NCI-H146 (cell line): ENCODE measurements at regions not wholly inside any gene's neighbourhood (a gene's known extent, or its start where the extent isn't known, plus 50 kb on each side); places are given as distances from the start of the nearest gene placed in this dataset.
"Not testable (repeated sequence)": the region's sequence is repeated elsewhere in the genome, so short reads cannot be mapped to it uniquely, and the experiment has no call there.

ENCODE experiments used
- DNase-seq: peaks from one replicate; lab custom pipeline; 2025; lab: John Stamatoyannopoulos, UW

GRCh38 chr7:46134795-46135194 is 213.7 kb upstream of the IGFBP3 start:
- no peak for DNase-seq

- DNase-seq: no peak
Measured at GRCh38 chr7:46134385-46134784, 213.3 kb upstream of the IGFBP3 start.

- no peak for DNase-seq
Measured at GRCh38 chr7:46133751-46134150, 212.7 kb upstream of the IGFBP3 start.

- DNase-seq: no peak
Measured at GRCh38 chr7:46133072-46133471, 212.0 kb upstream of the IGFBP3 start.

- DNase-seq: no peak
Measured at GRCh38 chr7:46131916-46132795, 211.1 kb upstream of the IGFBP3 start.

GRCh38 chr7:46129831-46130230 is 208.8 kb upstream of the IGFBP3 start:
- DNase-seq: no peak

- DNase-seq: no peak
Measured at GRCh38 chr7:46127814-46128213, 206.7 kb upstream of the IGFBP3 start.

GRCh38 chr7:46126675-46127300 is 205.7 kb upstream of the IGFBP3 start:
- DNase-seq: no peak

- DNase-seq: no peak
Measured at GRCh38 chr7:46123756-46124343, 202.8 kb upstream of the IGFBP3 start.

- DNase-seq: no peak
Measured at GRCh38 chr7:46115410-46115809, 194.3 kb upstream of the IGFBP3 start.

- no peak for DNase-seq
Measured at GRCh38 chr7:46109437-46109836, 188.4 kb upstream of the IGFBP3 start.

- no peak for DNase-seq
Measured at GRCh38 chr7:46108272-46108671, 187.2 kb upstream of the IGFBP3 start.

- DNase-seq: no peak
Measured at GRCh38 chr7:46107610-46108217, 186.6 kb upstream of the IGFBP3 start.

GRCh38 chr7:46100521-46100920 is 179.4 kb upstream of the IGFBP3 start:
- DNase-seq: no peak

- no peak for DNase-seq
Measured at GRCh38 chr7:46099076-46099475, 178.0 kb upstream of the IGFBP3 start.

GRCh38 chr7:46091071-46091470 is 170.0 kb upstream of the IGFBP3 start:
- DNase-seq: no peak

- no peak for DNase-seq
Measured at GRCh38 chr7:46089281-46089680, 168.2 kb upstream of the IGFBP3 start.

- not testable (repeated sequence) for DNase-seq
Measured at GRCh38 chr7:46088486-46088885, 167.4 kb upstream of the IGFBP3 start.

GRCh38 chr7:46080595-46081159 is 159.6 kb upstream of the IGFBP3 start:
- DNase-seq: no peak

- DNase-seq: no peak
Measured at GRCh38 chr7:46079421-46079820, 158.3 kb upstream of the IGFBP3 start.

GRCh38 chr7:46076527-46076926 is 155.5 kb upstream of the IGFBP3 start:
- no peak for DNase-seq

- no peak for DNase-seq
Measured at GRCh38 chr7:46072722-46073121, 151.7 kb upstream of the IGFBP3 start.
